ENCODE measurements at regions not wholly inside any gene's neighbourhood (a gene's known extent, or its start where the extent isn't known, plus 50 kb on each side); places are given as distances from the start of the nearest gene placed in this dataset.

DNA sequence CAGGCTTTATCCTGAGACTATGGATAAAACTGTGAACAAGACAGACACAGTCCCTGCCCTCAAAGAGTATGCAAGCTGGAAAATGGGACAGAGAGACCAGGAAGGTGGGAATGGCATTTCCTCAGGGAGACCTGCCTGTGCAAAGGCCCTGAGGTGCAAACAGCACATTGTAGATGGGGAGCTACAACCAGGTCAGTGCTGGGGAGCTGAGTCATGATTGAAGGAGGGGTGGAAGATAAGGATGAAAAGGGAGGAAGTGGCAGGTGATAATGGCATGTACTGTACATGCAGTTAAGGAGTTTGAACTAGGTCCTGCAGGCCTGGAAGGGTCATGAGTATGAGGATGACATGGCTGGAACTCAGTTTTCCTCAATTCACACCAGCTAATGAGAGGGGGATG, 75.5 kb upstream of the BOD1 start:
- no peak for DNase-seq

DNA sequence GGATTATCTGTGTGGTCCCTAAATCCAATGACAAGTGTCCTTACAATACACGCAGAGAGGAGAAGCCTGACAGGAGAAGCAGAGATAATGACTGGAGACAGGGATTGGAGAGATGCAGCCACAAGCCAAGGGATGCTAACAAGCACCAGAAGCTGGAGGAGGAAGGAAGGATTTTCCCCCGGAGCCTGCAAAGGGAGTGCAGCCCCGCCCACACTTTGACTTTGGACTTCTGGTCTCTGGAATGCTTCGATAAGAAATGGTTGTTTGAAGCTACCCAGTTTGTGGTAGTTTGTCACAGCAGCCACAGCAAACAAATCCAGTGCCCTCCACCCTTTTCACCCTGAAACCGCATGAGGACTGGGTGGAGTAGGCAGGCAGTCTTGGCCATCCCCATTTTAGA, 77.2 kb upstream of the BOD1 start:
- DNase-seq = no peak

- no peak for DNase-seq
These were observed 79.8 kb upstream of the BOD1 start for GRCh38 chr5:173696216-173696615.

GRCh38 chr5:173697931-173698579, 81.6 kb upstream of the BOD1 start:
- DNase-seq = no peak

- no peak for DNase-seq
These were observed 83.5 kb upstream of the BOD1 start for GRCh38 chr5:173699966-173700365.

DNA sequence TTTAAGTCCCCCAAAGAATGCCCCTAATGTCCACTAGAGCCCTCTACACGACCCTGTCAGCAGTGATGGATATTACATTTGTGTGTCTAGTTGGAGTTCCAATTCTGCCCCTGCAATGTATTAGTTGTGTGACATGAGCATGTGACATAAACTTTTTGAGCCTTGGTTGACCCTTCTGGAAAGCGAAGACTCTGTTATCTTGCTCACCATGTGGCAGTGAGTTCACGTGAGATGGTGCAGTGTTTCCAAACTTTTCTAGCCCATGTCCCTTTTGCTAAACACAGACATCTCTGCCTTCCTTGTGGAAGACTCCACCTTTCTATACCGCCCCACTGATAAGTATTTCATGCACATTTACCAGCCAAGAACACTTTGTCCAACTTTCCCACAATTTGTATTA, 87.0 kb upstream of the BOD1 start:
- no peak for DNase-seq

- DNase-seq = no peak
These were observed 88.4 kb upstream of the BOD1 start for GRCh38 chr5:173704615-173705511.

DNA sequence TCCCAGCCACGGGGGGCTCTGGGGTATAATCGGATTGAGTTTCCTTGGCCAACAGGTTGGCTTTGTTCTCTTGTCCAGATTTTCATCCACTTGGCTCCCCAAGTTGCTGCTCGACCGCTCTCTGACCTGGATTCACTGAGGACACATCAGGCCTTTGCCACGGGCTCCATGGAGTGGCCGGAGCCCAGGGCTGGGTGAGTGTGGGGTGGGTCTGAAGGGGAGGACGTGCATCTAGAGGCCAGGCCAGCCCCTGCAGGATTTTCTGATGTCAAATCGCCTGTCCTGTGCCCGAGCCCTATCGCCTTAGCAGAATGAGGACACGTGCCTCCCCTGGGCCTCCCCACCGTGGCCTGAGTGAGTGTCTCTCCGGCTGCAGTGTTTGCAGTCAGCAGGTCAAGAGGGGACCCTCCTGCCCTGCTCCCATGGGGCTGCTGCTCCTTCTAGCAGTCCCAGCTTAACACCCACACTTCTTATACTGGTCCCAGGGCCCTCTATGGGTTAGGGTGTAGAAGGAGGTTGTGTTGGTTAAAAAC, 89.1 kb upstream of the BOD1 start:
- no peak for DNase-seq

DNA sequence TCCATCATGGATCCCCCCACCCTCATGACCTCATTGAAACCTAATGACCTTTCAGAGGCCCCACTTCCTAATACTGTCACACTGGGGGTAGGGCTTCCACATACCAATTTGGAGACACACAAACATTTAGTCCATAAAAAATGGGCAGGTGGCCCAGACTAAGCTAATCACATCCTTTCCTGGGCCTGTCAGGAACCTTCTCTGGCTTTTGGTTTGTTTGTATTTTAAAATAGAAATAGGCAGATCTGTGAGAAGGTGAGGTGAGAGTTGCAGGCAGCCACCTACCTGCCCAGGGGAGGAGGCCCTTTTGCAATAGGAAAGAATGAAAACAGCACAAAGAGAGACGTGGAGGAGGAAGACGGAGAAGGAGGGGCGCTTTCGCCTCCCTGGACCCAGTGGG, 90.2 kb upstream of the BOD1 start:
- no peak for DNase-seq

DNA sequence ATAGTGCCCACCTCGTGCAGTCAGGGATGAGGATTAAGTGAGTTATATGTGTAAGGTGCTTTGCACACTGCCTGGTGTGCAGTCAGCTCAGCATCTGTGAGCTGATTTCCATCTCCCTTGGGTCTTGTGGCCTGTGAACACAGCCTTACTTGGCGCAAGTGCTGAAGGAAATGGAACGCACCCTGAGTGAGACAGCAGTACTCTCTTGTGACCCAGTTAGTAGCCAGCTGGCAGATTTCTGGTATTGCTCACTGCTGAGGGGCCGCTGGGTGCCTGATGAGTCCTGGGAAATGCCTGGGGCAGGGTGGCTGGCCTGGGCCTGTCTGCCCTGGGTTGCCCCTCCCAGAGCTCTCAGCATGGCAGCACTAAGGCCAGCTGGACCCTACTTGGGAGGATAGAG, 90.9 kb upstream of the BOD1 start:
- DNase-seq = no peak

DNA sequence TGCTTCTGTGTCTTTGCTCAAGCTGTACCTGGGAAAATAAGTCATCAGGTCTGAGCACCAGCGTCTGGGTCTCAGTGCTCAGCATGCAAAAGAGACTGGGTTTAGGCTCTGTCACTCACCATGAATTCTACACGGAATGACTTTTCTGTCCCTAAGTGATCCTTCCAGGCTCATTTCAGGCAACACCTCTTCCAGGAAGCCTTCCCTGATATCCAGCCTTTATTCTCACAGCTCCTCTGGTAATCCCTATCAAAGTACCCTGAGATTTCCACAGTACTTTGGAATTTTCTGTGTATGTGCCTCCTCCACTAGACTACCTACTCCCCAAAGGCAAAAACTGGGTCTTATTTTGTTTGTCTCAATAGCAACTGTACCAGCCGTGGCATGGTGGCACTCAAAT, 92.7 kb upstream of the BOD1 start:
- no peak for DNase-seq

GRCh38 chr5:173709761-173710160, 93.3 kb upstream of the BOD1 start:
- DNase-seq = no peak

- DNase-seq = no peak
These were observed 94.1 kb upstream of the BOD1 start for GRCh38 chr5:173710528-173710927.

DNA sequence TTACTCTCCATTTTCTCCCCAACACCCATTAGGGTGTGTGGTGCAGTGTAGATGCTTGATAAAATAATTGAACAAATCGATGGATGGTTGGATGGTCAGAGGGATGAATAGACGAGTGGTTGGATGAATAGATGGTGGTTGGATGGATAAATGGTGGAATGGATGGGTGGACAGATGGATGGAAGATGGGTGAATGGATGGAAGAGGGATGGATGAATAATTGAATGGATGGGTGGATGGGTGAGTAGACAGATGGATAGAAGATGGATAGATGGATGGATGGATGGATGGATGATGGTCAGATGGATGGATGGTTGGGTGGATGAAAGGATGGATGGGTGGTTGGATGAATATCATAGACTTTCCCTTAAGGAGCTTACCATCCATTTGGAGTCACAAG, 95.0 kb upstream of the BOD1 start:
- DNase-seq = no peak

DNA sequence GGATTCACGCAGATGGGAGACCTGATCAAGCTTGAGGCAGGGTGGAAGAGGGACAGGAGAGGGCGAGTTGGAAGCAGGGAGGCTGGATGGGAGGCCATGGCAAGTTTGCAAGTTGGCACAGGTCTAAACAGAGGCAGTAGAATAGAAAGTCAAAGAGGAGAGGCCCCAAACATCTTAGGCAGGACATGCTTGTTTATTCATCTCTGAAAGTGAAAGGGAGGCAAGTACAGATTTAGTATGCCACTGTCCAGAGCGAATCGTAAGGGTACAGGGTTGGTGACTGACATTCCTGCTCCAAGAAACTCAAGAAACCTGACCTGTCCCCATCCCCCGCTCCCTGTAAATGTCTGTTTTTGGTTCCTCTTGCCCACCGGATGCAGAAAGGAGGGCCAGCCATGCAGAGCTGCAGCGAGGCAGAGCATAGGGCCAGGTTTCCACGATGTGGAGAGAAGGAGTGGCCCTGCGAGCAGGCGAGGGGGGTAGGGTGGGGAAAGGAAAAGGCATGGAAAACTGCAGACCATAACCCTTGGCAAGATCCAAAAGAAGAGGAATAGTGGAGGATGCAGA, 96.2 kb upstream of the BOD1 start:
- no peak for DNase-seq

DNA sequence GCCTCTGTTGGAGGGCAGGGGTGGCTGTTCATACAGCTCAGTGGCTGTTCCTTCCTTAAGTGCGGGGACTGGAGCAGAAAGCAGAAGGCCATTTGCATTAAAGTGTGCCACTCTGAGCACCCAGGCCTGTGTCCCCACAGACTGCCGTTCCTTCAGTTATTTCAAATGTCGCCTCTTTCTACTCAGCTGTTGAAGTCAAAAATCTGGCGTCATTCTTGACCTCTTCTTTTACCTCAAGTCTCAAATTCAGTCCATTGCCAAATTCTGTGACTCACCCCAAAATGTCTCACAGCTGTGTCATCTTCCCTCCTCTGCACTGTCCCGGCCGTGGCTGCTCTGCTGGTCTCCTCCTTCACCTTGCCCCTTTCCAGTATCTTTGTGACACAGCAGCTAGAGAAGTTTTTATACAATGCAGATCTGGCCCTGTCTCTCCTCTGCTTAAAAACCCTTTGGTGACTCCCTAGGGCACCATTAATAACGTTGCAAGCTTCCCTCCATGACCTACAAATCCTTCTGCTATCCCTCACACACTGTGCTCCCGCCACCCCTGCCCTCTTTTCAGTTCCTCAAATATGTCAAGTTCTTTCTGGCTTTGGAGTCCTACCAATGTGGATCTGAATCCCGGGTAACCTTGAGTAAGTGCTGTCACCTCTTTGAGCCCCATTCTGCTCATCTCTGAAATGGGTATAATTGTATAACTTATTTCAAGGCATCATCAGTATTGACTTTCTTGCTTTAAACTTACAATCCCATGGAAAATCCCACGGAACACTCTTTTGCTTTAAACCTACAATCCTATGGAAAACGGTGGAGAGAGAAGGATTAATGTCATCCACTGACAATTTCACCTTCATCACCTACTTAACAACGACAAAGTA, 98.3 kb upstream of the BOD1 start:
- DNase-seq = no peak

DNA sequence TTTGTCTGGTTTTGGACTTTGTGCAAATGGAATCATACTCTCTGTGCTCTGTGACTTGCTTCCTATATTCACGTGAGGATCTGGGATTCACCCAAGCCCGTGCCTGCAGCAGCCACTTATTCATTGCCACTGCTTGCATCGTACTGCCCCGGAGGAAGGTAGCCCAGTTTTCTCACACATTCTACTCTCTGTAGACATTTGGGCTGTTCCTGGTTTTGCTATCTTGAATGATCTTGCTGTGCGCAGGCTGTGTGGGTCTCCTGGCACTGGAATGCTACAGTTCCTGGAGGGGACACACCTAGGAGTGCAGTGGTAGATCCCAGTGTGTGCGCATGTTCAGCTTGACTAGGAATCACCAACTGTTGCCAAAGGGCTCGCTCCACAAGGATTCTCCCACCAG, 99.2 kb upstream of the BOD1 start:
- DNase-seq = no peak

- DNase-seq = no peak
These were observed 99.7 kb upstream of the BOD1 start for GRCh38 chr5:173716058-173716682.

- no peak for DNase-seq
These were observed 101.5 kb upstream of the BOD1 start for GRCh38 chr5:173717959-173718358.

GRCh38 chr5:173718469-173718868, 102.0 kb upstream of the BOD1 start:
- no peak for DNase-seq

DNA sequence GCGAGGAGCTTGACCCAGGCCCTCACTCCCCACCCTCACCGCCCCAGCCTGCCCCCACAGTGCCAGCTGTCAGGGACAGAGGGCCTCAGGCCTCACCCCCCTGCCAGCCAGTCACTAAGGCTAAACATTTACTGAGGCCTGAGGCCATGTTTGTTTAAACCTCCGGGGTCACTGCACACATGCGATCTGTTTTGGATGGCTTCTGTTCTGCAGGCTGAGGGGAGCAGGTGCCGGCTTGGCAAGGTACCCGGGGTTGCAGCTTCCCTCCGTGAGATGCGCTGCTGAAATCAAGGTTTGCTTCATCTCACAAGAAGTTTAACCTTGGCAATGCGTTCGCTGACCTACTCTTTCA, 103.3 kb upstream of the BOD1 start:
- DNase-seq = no peak

- DNase-seq = no peak
These were observed 104.0 kb upstream of the BOD1 start for GRCh38 chr5:173720286-173720952.
